K562 (cell line): ENCODE measurements at regions not wholly inside any gene's neighbourhood (a gene's known extent, or its start where the extent isn't known, plus 50 kb on each side); places are given as distances from the start of the nearest gene placed in this dataset.

Experiments
- ATAC-seq: fragments of 200-7000 bp; cut with Tn5 transposase; 3 replicates; pipeline ENCODE4 v1.9.1; 2020; ENCODE audit warnings: moderate library complexity
- BruUV-seq: library from RNA; stranded (reverse); fragments of 400-500 nt; replicated peaks from 2 replicates; lab custom pipeline; 2021; lab: Mats Ljungman, UMichigan
- CTCF ChIA-PET: fragments of 300-600 bp; formaldehyde crosslinking; extraction: SDS; loops from one replicate; lab custom pipeline; 2021; ENCODE audit warnings: low intra/inter-chr PET ratio; lab: Yijun Ruan, JAX
- POLR2A ChIA-PET: fragments of 300-600, 350-650 bp; sonication (Branson Sonifier 250); formaldehyde crosslinking; extraction: SDS; loops from one replicate; lab custom pipeline; 2021; ENCODE audit warnings: antibody characterized with exemption, inconsistent platforms; lab: Yijun Ruan, JAX
- DNase-seq, 4 experiments: peaks; one replicate each; pipeline versions ENCODE4 v3.0.0 to v3.0.0-alpha.2; 2011 to 2018; ENCODE audit warnings: low spot score in 3 of 4, mixed read lengths in 3 of 4; ENCODE audit errors: extremely low read depth in 1 of 4
- FAIRE-seq: peaks from 2 replicates; lab custom pipeline; 2011; peaks lifted over from hg19 to GRCh38; lab: Jason Lieb, UNC
- H2AFZ ChIP-seq: 2 replicates; pipeline ENCODE4 v1.6.0; 2011; ENCODE audit warnings: low read depth, low read length, control low read depth, inconsistent platforms
- H3K27ac ChIP-seq: fragments of 200-600 bp; 3 replicates; pipeline ENCODE4 v1.8.0; 2011; ENCODE audit warnings: low read depth, mild to moderate bottlenecking, control low read depth, inconsistent platforms, low read length, moderate library complexity, mixed read lengths; ENCODE audit errors: extremely low read depth
- H3K27me3 ChIP-seq, 2 experiments: fragments of 300-600 bp in 1 of 2; 2 replicates in 1 of 2; 3 replicates in 1 of 2; pipeline versions ENCODE4 v1.6.0 to v1.8.0; 2011; ENCODE audit warnings: inconsistent platforms in 2 of 2, low read length in 2 of 2, mild to moderate bottlenecking in 1 of 2, mixed read lengths in 1 of 2, moderate library complexity in 1 of 2; ENCODE audit not compliant: control insufficient read depth in 2 of 2, insufficient read depth in 2 of 2
- H3K36me3 ChIP-seq: fragments of 300-600 bp; 3 replicates; pipeline ENCODE4 v1.8.0; 2011; ENCODE audit warnings: mild to moderate bottlenecking, low read length, inconsistent platforms; ENCODE audit not compliant: control insufficient read depth, insufficient read depth
- H3K4me1 ChIP-seq, 2 experiments: fragments of 200-600 bp in 1 of 2; replicated peaks in 1 of 2; 2 replicates in 1 of 2; 3 replicates in 1 of 2; pipeline versions ENCODE4 v1.5.1 to v1.8.0; 2011; ENCODE audit warnings: inconsistent platforms in 2 of 2, low read length in 2 of 2, mild to moderate bottlenecking in 1 of 2, mixed read lengths in 1 of 2, moderate library complexity in 1 of 2; ENCODE audit not compliant: control insufficient read depth in 2 of 2, insufficient read depth in 2 of 2
- H3K4me2 ChIP-seq: 2 replicates; pipeline ENCODE4 v1.6.1; 2011; ENCODE audit warnings: low read length, control low read depth, inconsistent platforms, mixed read lengths; ENCODE audit not compliant: insufficient read depth
- H3K4me3 ChIP-seq: fragments of 200-600 bp; sonication (generic), shearing (Covaris generic); 2 replicates; pipeline ENCODE4 v1.5.1; 2016; ENCODE audit warnings: control low read depth, inconsistent platforms
- H3K79me2 ChIP-seq: fragments of 200-600 bp; 3 replicates; pipeline ENCODE4 v1.8.0; 2011; ENCODE audit warnings: low read length, inconsistent platforms; ENCODE audit not compliant: control insufficient read depth, insufficient read depth
- H3K9ac ChIP-seq, 2 experiments: 2 replicates each; pipeline versions ENCODE4 v1.6.0 to v1.6.1; 2011; ENCODE audit warnings: low read depth in 2 of 2, low read length in 2 of 2, control low read depth in 1 of 2, inconsistent platforms in 1 of 2, mild to moderate bottlenecking in 1 of 2, mixed read lengths in 1 of 2; ENCODE audit not compliant: insufficient read depth in 1 of 2
- H3K9me1 ChIP-seq: one replicate; pipeline ENCODE4 v1.6.0; 2011; ENCODE audit warnings: inconsistent platforms, mild to moderate bottlenecking, low read length, moderate library complexity; ENCODE audit not compliant: control insufficient read depth, insufficient read depth
- H3K9me3 ChIP-seq: replicated peaks from 2 replicates; pipeline ENCODE4 v1.5.1; 2011; ENCODE audit warnings: low read depth, low read length, inconsistent platforms; ENCODE audit not compliant: control insufficient read depth, insufficient read depth
- H4K20me1 ChIP-seq: replicated peaks from 2 replicates; pipeline ENCODE4 v1.6.1; 2011; ENCODE audit warnings: low read length, inconsistent platforms, mixed read lengths; ENCODE audit not compliant: control insufficient read depth, insufficient read depth
- CBFA2T2 ChIP-seq: fragments of 450-650 bp; conservative IDR thresholded peaks from 2 replicates; pipeline ENCODE4 v1.6.1; 2017; ENCODE audit warnings: mild to moderate bottlenecking
- DDX20 ChIP-seq: fragments of 450-650 bp; IDR thresholded peaks from 2 replicates; pipeline ENCODE4 v1.6.1; 2016; ENCODE audit warnings: missing genetic modification characterization, low read depth, mild to moderate bottlenecking, missing compliant biosample characterization, moderate library complexity
- DEAF1 ChIP-seq: fragments of 450-650 bp; formaldehyde crosslinking; IDR thresholded peaks from 2 replicates; pipeline ENCODE4 v1.4.0; 2020; ENCODE audit warnings: mild to moderate bottlenecking, moderate library complexity
- JUND ChIP-seq, 2 experiments: IDR thresholded peaks; 2 replicates in 1 of 2; 3 replicates in 1 of 2; pipeline ENCODE4 v1.6.1; 2011; ENCODE audit warnings: borderline replicate concordance in 2 of 2, low read depth in 2 of 2, low read length in 2 of 2, improper control_type of control experiment in 1 of 2, missing biosample characterization in 1 of 2, missing genetic modification characterization in 1 of 2, missing genetic modification reagents in 1 of 2
- NR0B1 ChIP-seq: fragments of 450-650 bp; IDR thresholded peaks from one replicate; pipeline ENCODE4 v1.6.1; 2018; ENCODE audit warnings: mild to moderate bottlenecking, moderate library complexity; ENCODE audit not compliant: partially characterized antibody
- ZNF639 ChIP-seq, 2 experiments: fragments of 200-800 bp in 1 of 2; sonication (Bioruptor generic) in 1 of 2; sonication (generic) in 1 of 2; formaldehyde crosslinking in 1 of 2; IDR thresholded peaks in 1 of 2; conservative IDR thresholded peaks in 1 of 2; 2 replicates each; pipeline versions ENCODE4 v1.5.0 to v1.6.1; 2016 to 2020; ENCODE audit warnings: missing compliant biosample characterization in 1 of 2, missing genetic modification characterization in 1 of 2, missing genetic modification reagents in 1 of 2
- ZNF77 ChIP-seq: fragments of 250-450 bp; sonication (Bioruptor Pico); IDR thresholded peaks from 2 replicates; pipeline ENCODE4 v1.5.0; 2020
- WGBS: fragments of 100-300 bp; shearing (Covaris generic); methylation state at CpG from one replicate; pipeline ENCODE4 v1.1.6; 2016; ENCODE audit warnings: low coverage, mixed read lengths; ENCODE audit not compliant: insufficient coverage; ENCODE audit errors: missing lambda C conversion rate; 5-methylcytosine and 5-hydroxymethylcytosine counted together
- in situ Hi-C: fragments of 300-500 bp; cut with MboI; formaldehyde crosslinking; loops from 4 replicates; pipeline ENCODE4 v1.15.0; 2018; ENCODE audit warnings: inconsistent platforms, mixed read lengths
- intact Hi-C: fragments of 100-400 bp; cut with micrococcal nuclease; formaldehyde crosslinking; loops from 2 replicates; pipeline ENCODE4 v1.14.2; 2022

- Histone ChIP-seq H3K4me3 (no peak overlapping the region), H3K27ac (no peak overlapping the region), H3K9me1 (no peaks in the 10 kb centered on the region), H3K4me1 (no peaks in the 10 kb centered on the region), H3K27me3 (no peaks in the 10 kb centered on the region), H3K9ac (no peak overlapping the region), H3K36me3 (no peaks in the 10 kb centered on the region), H4K20me1 (no peaks in the 10 kb centered on the region), H2AFZ (no peak overlapping the region), H3K79me2 (no peaks in the 10 kb centered on the region), H3K9me3 (no peaks in the 10 kb centered on the region), H3K4me2 (no peak overlapping the region)
- TF ChIP-seq DEAF1: no peak
- TF ChIP-seq ZNF639 (CRISPR knock-in tag; conservative IDR thresholded peaks at IDR 0.05 in 1 of 2, IDR thresholded peaks at IDR 0.05 in 1 of 2): no peak
- no peak for TF ChIP-seq JUND (IDR thresholded peaks at IDR 0.05; ENCODE audit: borderline replicate concordance, low read depth, low read length)
- TF ChIP-seq JUND (tag; IDR thresholded peaks at IDR 0.05; ENCODE audit: borderline replicate concordance, low read depth, low read length): no peak
- TF ChIP-seq DDX20 (tag): no peak
- TF ChIP-seq CBFA2T2: no peak
- TF ChIP-seq ZNF77 (CRISPR knock-in tag): no peak
- no peak for TF ChIP-seq NR0B1
- no TSS peak for BruUV-seq
- FAIRE-seq: no peak
- in situ Hi-C loops (no loop called here), intact Hi-C loops (no loop called here)
- 0% methylated on average over 3 of the region's 4 CpGs for WGBS
- no peak for DNase-seq
- CTCF ChIA-PET: no interaction called here
- ATAC-seq: no peak
- POLR2A ChIA-PET: no interaction called here
Measured at GRCh38 chr2:167537743-167538142, 649.5 kb downstream of the XIRP2 start.
